HFFc6 (cell line): ENCODE measurements at regions not wholly inside any gene's neighbourhood (a gene's known extent, or its start where the extent isn't known, plus 50 kb on each side); places are given as distances from the start of the nearest gene placed in this dataset.

Experiments used
- DNase-seq: peaks from one replicate; pipeline ENCODE4 v3.0.0-alpha.2; 2018
- H3K27ac Mint-ChIP-seq: 2 replicates; pipeline ENCODE4 v1.8.0; 2020; ENCODE audit warnings: mild to moderate bottlenecking, mixed read lengths
- H3K27me3 Mint-ChIP-seq: 2 replicates; pipeline ENCODE4 v1.8.0; 2021; ENCODE audit warnings: mild to moderate bottlenecking, moderate library complexity, mixed read lengths; ENCODE audit not compliant: insufficient read depth
- H3K36me3 Mint-ChIP-seq: 2 replicates; pipeline ENCODE4 v1.8.0; 2021; ENCODE audit warnings: low read depth, mixed read lengths
- H3K4me1 Mint-ChIP-seq: 2 replicates; pipeline ENCODE4 v1.8.0; 2020; ENCODE audit warnings: low read depth, mixed read lengths
- H3K4me3 Mint-ChIP-seq: 2 replicates; pipeline ENCODE4 v1.8.0; 2020; ENCODE audit warnings: mild to moderate bottlenecking, moderate library complexity, mixed read lengths
- H3K9me3 Mint-ChIP-seq: 2 replicates; pipeline ENCODE4 v1.8.0; 2020; ENCODE audit warnings: mild to moderate bottlenecking, mixed read lengths
- CTCF ChIP-seq: fragments of 200-600 bp; sonication (generic); IDR thresholded peaks from 2 replicates; pipeline ENCODE4 v1.5.0; 2021; ENCODE audit warnings: antibody characterized with exemption, mild to moderate bottlenecking

- Mint-ChIP-seq H3K4me3 (no peak overlapping the region), H3K9me3 (peaks cover 40% of the 10 kb centered on the region), H3K27me3 (no peaks in the 10 kb centered on the region), H3K27ac (no peak overlapping the region), H3K4me1 (no peaks in the 10 kb centered on the region), H3K36me3 (no peaks in the 10 kb centered on the region; the same call in 1 of the 2 replicates)
- DNase-seq: no peak
- TF ChIP-seq CTCF: no peak
Observed at GRCh38 chr2:16160281-16161084, 220.1 kb downstream of the MYCN start.

- Mint-ChIP-seq H3K4me3 (no peak overlapping the region), H3K27me3 (no peaks in the 10 kb centered on the region), H3K9me3 (peaks cover 41% of the 10 kb centered on the region), H3K36me3 (no peaks in the 10 kb centered on the region), H3K4me1 (no peaks in the 10 kb centered on the region), H3K27ac (no peak overlapping the region)
- TF ChIP-seq CTCF: no peak
- no peak for DNase-seq
Observed at GRCh38 chr2:16156411-16156810, 216.1 kb downstream of the MYCN start.

GRCh38 chr2:16155766-16156165 lies 215.4 kb downstream of the MYCN start:
- H3K27ac Mint-ChIP-seq: no peak overlapping the region
- no peaks in the 10 kb centered on the region for H3K27me3 Mint-ChIP-seq
- TF ChIP-seq CTCF: no peak
- no peaks in the 10 kb centered on the region for H3K4me1 Mint-ChIP-seq
- peaks cover 47% of the 10 kb centered on the region for H3K9me3 Mint-ChIP-seq
- H3K36me3 Mint-ChIP-seq: no peaks in the 10 kb centered on the region
- no peak for DNase-seq
- H3K4me3 Mint-ChIP-seq: no peak overlapping the region

- peaks cover 46% of the 10 kb centered on the region for H3K9me3 Mint-ChIP-seq
- H3K27ac Mint-ChIP-seq: no peak overlapping the region
- DNase-seq: no peak
- no peaks in the 10 kb centered on the region for H3K4me1 Mint-ChIP-seq
- no peaks in the 10 kb centered on the region for H3K36me3 Mint-ChIP-seq
- no peaks in the 10 kb centered on the region for H3K27me3 Mint-ChIP-seq
- TF ChIP-seq CTCF: no peak
- H3K4me3 Mint-ChIP-seq: no peak overlapping the region
Observed at GRCh38 chr2:16155366-16155765, 215.0 kb downstream of the MYCN start.

- Mint-ChIP-seq H3K4me1 (no peaks in the 10 kb centered on the region), H3K4me3 (no peak overlapping the region), H3K27ac (no peak overlapping the region), H3K36me3 (no peaks in the 10 kb centered on the region), H3K27me3 (no peaks in the 10 kb centered on the region), H3K9me3 (peaks cover 40% of the 10 kb centered on the region)
- no peak for TF ChIP-seq CTCF
- no peak for DNase-seq
Observed at GRCh38 chr2:16154501-16155280, 214.3 kb downstream of the MYCN start.
